Keratinocyte (primary cell): ENCODE measurements at regions not wholly inside any gene's neighbourhood (a gene's known extent, or its start where the extent isn't known, plus 50 kb on each side); places are given as distances from the start of the nearest gene placed in this dataset.

Experiments
- DNase-seq: peaks from one replicate; pipeline ENCODE4 v3.0.0-alpha.2; 2011; ENCODE audit warnings: low read depth, missing footprints, low spot score
- FAIRE-seq: peaks from 2 replicates; lab custom pipeline; 2011; peaks lifted over from hg19 to GRCh38; lab: Jason Lieb, UNC
- H2AFZ ChIP-seq: 2 replicates; pipeline ENCODE4 v1.6.0; 2012; ENCODE audit warnings: low read length, control low read depth, inconsistent platforms; ENCODE audit not compliant: control insufficient read depth
- H3K27ac ChIP-seq: 2 replicates; pipeline ENCODE4 v1.5.1; 2011; ENCODE audit warnings: low read length; ENCODE audit not compliant: control insufficient read depth, insufficient read depth
- H3K27me3 ChIP-seq: 3 replicates; pipeline ENCODE4 v1.6.0; 2011; ENCODE audit warnings: low read length; ENCODE audit not compliant: control insufficient read depth, insufficient read depth; ENCODE audit errors: extremely low read depth
- H3K36me3 ChIP-seq, 2 experiments: 2 replicates in 1 of 2; 3 replicates in 1 of 2; pipeline ENCODE4 v1.5.1; 2011; ENCODE audit warnings: low read length in 2 of 2, mild to moderate bottlenecking in 1 of 2; ENCODE audit not compliant: control insufficient read depth in 2 of 2, insufficient read depth in 2 of 2; ENCODE audit errors: extremely low read depth in 1 of 2
- H3K4me1 ChIP-seq: 3 replicates; pipeline ENCODE4 v1.5.1; 2011; ENCODE audit warnings: low read length; ENCODE audit not compliant: control insufficient read depth, insufficient read depth; ENCODE audit errors: extremely low read depth
- H3K4me2 ChIP-seq: 3 replicates; pipeline ENCODE4 v1.6.0; 2011; ENCODE audit warnings: low read depth, low read length; ENCODE audit not compliant: control insufficient read depth, insufficient read depth; ENCODE audit errors: extremely low read depth
- H3K4me3 ChIP-seq, 3 experiments: fragments of 200-600 bp in 1 of 3; sonication (generic) in 1 of 3; 2 replicates in 2 of 3; 3 replicates in 1 of 3; pipeline ENCODE4 v1.5.1; 2011 to 2016; ENCODE audit warnings: low read length in 3 of 3, mild to moderate bottlenecking in 3 of 3, control low read depth in 2 of 3, inconsistent platforms in 1 of 3, low read depth in 1 of 3, mixed read lengths in 1 of 3, mixed run types in 1 of 3, moderate library complexity in 1 of 3; ENCODE audit not compliant: control insufficient read depth in 2 of 3, insufficient read depth in 2 of 3; ENCODE audit errors: extremely low read depth in 1 of 3
- H3K79me2 ChIP-seq: 2 replicates; pipeline ENCODE4 v1.6.0; 2012; ENCODE audit warnings: low read length; ENCODE audit not compliant: control insufficient read depth, insufficient read depth
- H3K9ac ChIP-seq: 3 replicates; pipeline ENCODE4 v1.6.0; 2011; ENCODE audit warnings: low read length; ENCODE audit not compliant: control insufficient read depth, insufficient read depth; ENCODE audit errors: extremely low read depth
- H3K9me1 ChIP-seq: 3 replicates; pipeline ENCODE4 v1.6.0; 2011; ENCODE audit warnings: low read length; ENCODE audit not compliant: control insufficient read depth, insufficient read depth; ENCODE audit errors: extremely low read depth
- H3K9me3 ChIP-seq: 2 replicates; pipeline ENCODE4 v1.5.1; 2012; ENCODE audit warnings: low read depth, low read length; ENCODE audit not compliant: control insufficient read depth
- H4K20me1 ChIP-seq: 3 replicates; pipeline ENCODE4 v1.6.0; 2011; ENCODE audit warnings: low read length; ENCODE audit not compliant: control insufficient read depth, insufficient read depth; ENCODE audit errors: extremely low read depth
- EZH2 ChIP-seq: IDR thresholded peaks from one replicate; pipeline ENCODE4 v1.6.1; 2012; ENCODE audit warnings: inconsistent platforms, mild to moderate bottlenecking, low read length, moderate library complexity
- dilution Hi-C: fragments of 300-500 bp; cut with MboI; formaldehyde crosslinking; loops from one replicate; pipeline ENCODE4 v1.7.0; 2020; ENCODE audit warnings: low sequenced_read_pairs; ENCODE audit not compliant: extremely low pct_ligation_motif_present
- TF ChIP-seq, protein P1 (sequence below), 3 experiments: IDR thresholded peaks in 1 of 3; conservative IDR thresholded peaks in 1 of 3; optimal IDR thresholded peaks in 1 of 3; 2 replicates in 2 of 3; 3 replicates in 1 of 3; pipeline versions ENCODE3 to v1.5.1; 2011; ENCODE audit warnings: low read length in 3 of 3, mild to moderate bottlenecking in 3 of 3, moderate library complexity in 2 of 3, control low read depth in 1 of 3, inconsistent platforms in 1 of 3; ENCODE audit not compliant: insufficient read depth in 2 of 3; ENCODE audit errors: extremely low read depth in 1 of 3

DNA sequence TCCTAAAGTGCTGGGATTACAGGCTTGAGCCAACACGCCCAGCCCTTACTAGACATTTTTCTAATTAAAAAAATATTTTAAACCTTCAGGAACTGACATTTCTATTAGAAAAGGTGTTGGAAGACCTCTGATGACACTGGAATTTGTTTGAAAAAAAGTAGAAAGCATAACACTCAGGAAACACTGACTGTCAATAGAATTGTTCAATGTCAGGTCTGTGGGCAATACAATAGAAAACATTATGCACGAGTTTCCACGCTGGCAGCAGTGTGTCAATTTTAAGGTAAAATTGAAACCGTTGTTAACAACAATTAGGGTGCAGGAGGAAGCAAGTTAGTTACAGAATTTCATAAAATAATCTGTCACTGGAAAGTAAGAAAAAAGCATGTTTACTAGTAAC is 140.7 kb upstream of the KLHL4 start:
- H3K79me2 ChIP-seq = no peaks in the 10 kb centered on the region
- dilution Hi-C loops = no loop called here
- DNase-seq = no peak

DNA sequence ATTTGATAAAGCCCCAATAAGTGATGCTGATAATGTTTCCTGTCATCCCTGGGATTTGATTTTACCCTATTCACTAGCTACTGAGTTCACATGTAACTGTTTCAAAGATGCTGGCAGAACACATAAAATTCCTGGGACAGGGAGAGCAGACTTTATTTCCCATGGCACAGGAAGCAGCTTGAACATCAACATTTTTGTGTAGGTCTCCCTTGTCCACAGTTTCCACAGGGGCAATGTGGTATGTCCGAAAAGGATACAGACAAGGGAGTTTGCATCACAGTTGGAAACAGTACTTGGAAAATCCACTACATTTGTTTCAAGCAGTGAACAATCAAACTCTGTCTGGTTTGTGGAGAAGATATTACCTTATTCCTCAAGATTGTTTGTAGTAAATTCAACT is 129.2 kb upstream of the KLHL4 start:
- FAIRE-seq (no peak), DNase-seq (no peak)
- H3K36me3 ChIP-seq = no peaks in the 10 kb centered on the region
- no peaks in the 10 kb centered on the region for H3K9me3 ChIP-seq
- no peak overlapping the region for H3K4me2 ChIP-seq
- dilution Hi-C loops = no loop called here
- no peaks in the 10 kb centered on the region for H3K9me1 ChIP-seq
- no peaks in the 10 kb centered on the region for H4K20me1 ChIP-seq
- H3K27me3 ChIP-seq = no peaks in the 10 kb centered on the region
- H3K27ac ChIP-seq = no peak overlapping the region
- no peak overlapping the region for H3K9ac ChIP-seq
- TF ChIP-seq, protein P1, sequence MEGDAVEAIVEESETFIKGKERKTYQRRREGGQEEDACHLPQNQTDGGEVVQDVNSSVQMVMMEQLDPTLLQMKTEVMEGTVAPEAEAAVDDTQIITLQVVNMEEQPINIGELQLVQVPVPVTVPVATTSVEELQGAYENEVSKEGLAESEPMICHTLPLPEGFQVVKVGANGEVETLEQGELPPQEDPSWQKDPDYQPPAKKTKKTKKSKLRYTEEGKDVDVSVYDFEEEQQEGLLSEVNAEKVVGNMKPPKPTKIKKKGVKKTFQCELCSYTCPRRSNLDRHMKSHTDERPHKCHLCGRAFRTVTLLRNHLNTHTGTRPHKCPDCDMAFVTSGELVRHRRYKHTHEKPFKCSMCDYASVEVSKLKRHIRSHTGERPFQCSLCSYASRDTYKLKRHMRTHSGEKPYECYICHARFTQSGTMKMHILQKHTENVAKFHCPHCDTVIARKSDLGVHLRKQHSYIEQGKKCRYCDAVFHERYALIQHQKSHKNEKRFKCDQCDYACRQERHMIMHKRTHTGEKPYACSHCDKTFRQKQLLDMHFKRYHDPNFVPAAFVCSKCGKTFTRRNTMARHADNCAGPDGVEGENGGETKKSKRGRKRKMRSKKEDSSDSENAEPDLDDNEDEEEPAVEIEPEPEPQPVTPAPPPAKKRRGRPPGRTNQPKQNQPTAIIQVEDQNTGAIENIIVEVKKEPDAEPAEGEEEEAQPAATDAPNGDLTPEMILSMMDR (optimal IDR thresholded peaks at IDR 0.05 in 1 of 3, IDR thresholded peaks at IDR 0.05 in 1 of 3, conservative IDR thresholded peaks at IDR 0.05 in 1 of 3; ENCODE audit: extremely low read depth in 1 of 3, insufficient read depth in 2 of 3, low read length in 3 of 3) = no peak
- TF ChIP-seq EZH2 = no peak
- H3K79me2 ChIP-seq = no peaks in the 10 kb centered on the region
- H3K4me1 ChIP-seq = no peaks in the 10 kb centered on the region
- no peak overlapping the region for H3K4me3 ChIP-seq
- H2AFZ ChIP-seq = no peak overlapping the region

More for the DNA sequence above, 140.7 kb upstream of the KLHL4 start:
- H3K4me3 ChIP-seq = no peak overlapping the region
- H3K36me3 ChIP-seq = no peaks in the 10 kb centered on the region
- H3K9ac ChIP-seq = no peak overlapping the region
- no peaks in the 10 kb centered on the region for H3K4me1 ChIP-seq
- H3K27me3 ChIP-seq = no peaks in the 10 kb centered on the region
- no peak for TF ChIP-seq EZH2
- TF ChIP-seq, protein P1 (optimal IDR thresholded peaks at IDR 0.05 in 1 of 3, IDR thresholded peaks at IDR 0.05 in 1 of 3, conservative IDR thresholded peaks at IDR 0.05 in 1 of 3; ENCODE audit: extremely low read depth in 1 of 3, insufficient read depth in 2 of 3, low read length in 3 of 3) = no peak
- no peak overlapping the region for H2AFZ ChIP-seq
- no peak overlapping the region for H3K4me2 ChIP-seq
- no peak overlapping the region for H3K27ac ChIP-seq
- no peaks in the 10 kb centered on the region for H3K9me1 ChIP-seq
- no peak for FAIRE-seq
- no peaks in the 10 kb centered on the region for H3K9me3 ChIP-seq
- no peaks in the 10 kb centered on the region for H4K20me1 ChIP-seq
